GM19239 (cell line): ENCODE measurements at regions not wholly inside any gene's neighbourhood (a gene's known extent, or its start where the extent isn't known, plus 50 kb on each side); places are given as distances from the start of the nearest gene placed in this dataset.

ENCODE experiments used
- DNase-seq: peaks from one replicate; pipeline ENCODE4 v3.0.0; 2011; ENCODE audit warnings: low spot score; ENCODE audit not compliant: insufficient read length
- FAIRE-seq: peaks from 2 replicates; lab custom pipeline; 2011; peaks lifted over from hg19 to GRCh38; lab: Jason Lieb, UNC

DNA sequence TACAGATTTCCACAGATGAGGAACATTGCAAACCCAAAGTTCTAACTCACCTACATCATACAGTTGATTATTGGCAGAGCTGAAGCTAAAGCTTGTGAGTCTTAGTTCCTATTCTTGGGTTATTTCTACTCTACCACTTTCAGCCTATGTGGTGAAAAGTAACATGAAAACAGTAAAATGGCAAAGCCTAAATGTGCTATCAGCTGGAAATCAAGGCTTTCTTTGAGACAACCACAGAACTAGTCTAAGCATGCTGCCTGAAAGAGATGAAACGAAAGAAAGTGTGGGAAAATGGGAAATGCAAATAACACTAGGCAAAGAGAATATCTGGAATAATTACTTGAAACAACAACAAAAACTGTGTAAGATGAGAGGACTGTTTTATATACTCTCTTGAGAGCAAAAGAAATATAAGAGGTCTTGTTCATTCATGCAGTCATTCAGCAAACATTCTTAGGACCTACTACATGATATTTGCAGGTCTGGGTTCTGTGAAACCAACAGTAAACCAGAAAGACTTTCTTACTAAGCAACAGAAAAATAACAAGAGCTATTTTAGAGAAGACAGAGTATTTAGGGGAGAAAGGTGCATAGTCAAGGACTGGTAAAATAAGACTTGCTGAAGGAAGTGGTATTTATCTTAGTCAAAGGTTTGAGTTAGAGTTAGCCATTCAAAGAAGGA is 437.1 kb downstream of the HTR7 start:
- DNase-seq = no peak
- FAIRE-seq = no peak

DNA sequence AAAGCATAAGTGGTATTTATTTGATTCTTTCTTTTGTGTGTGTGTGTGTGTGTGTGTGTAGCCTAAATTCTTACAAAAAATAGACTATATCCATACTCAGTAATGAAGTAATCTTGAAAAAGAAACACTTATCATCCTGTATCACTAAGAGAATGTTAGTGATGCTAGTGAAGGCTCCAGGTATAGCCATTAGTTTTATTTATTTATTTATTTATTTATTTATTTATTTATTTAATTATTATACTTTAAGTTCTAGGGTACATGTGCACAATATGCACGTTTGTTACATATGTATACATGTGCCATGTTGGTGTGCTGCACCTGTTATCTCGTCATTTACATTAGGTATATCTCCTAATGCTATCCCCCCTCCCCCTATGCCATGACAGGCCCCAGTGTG is 436.0 kb downstream of the HTR7 start:
- FAIRE-seq (no peak), DNase-seq (no peak)

DNA sequence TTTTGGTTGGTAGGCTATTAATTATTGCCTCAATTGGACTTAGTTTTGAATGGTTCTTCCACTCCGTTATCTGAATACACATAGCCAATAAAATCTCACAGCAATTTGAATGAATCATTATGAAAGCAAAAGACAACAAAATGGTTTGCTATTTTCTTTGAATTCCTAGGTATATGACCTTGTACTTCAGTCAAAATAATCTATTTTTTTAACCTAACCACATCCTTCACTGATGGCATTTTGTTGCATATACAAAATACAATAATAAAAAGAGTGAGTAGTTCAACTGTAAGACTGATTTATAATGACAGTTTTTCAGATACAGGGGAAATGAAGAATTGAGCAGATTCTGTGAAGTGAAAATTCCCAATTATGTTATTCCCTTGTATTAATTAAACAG is 433.1 kb downstream of the HTR7 start:
- no peak for FAIRE-seq
- no peak for DNase-seq

DNA sequence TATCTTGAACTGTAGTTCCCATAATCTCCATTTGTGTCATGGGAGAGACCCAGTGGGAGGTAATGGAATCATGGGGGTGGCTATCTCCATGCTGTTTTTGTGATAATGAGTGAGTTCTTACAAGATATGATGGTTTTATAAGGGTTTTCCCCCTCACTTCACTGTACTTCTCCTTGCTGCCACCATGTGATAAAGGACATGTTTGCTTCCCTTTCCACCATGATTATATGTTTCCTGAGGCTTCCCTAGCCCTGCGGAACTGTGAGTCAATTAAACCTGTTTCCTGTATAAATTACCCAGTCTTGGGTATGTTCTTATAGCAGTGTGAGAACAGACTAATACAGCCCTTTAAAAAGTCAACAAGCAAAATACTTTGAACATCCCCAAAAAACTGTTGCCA is 427.7 kb downstream of the HTR7 start:
- DNase-seq = no peak
- no peak for FAIRE-seq

DNA sequence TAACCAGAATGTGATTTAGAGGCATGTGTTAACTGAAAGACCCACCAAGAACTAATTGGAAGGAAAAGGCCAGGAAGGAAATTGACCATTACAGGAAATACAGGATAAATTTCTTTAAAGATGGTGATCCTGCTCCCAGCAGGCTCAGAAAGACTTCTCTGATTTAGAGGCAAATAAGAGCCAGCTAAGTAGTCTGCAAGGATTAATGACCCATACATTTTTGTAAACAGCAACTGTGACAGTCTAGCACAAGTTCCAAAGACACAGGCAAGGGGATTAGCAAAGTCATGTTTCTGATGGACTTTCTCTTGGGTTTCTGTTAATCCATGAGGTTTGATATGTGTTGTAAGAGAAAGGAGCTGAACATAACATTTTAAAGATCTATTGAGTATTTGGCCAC is 425.0 kb downstream of the HTR7 start:
- DNase-seq = no peak
- no peak for FAIRE-seq

DNA sequence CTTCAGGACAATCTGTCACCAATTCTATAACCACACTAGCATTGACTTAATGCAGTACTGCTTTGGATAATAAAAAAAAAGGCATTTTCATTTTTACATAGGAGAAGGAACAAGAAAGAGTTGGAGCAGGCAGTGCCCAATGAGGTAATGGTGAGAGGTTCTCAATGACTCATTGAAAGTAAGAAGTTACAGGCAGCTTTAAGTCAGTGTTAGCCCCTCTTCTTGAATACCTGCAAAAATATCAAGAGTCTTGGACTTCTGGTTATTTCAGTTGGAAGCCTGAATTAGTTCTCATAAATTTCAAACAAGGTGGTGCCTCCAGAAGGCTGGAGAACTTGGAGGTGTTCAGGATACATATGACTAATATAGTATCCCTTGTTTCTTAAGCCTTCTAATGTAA is 422.5 kb downstream of the HTR7 start:
- no peak for FAIRE-seq
- DNase-seq = no peak

DNA sequence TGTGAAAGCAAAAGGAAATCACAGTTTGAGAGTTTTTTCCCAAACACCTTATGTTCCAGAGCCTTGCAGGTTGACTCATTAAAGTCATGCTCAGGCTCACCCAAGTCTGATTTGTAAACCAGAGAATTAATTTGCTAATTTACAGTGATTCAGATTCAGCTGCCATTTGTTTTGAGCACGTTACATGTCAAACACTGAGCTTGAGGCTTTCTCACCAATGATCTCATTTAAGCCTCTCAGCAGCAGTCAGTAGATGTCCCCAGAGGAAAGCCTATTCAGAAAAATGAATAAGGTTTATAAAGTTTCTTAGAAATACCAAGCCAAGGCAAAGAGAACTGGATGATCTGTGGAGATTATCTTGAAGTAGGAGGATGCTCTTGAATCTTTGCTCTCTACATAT is 420.4 kb downstream of the HTR7 start:
- no peak for DNase-seq
- FAIRE-seq = no peak

DNA sequence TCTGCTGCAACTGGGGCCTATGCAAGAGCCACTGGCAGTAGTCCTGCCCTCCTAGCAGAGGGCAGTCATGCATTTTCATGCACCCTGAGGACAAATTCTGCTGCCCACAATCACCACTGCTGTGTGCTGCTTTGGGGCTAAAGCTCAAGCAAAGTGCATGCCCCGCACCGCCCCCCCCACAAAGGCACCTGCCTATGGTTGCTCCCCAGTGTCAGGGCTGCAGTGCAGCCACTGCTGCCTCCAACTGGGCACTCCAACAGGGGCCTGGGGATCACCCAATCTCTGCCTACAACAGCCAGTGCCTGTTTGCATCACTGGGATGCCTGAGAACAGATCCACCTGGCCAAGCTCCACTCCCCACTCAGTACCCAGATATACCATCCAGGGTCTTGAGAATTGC is 417.0 kb downstream of the HTR7 start:
- no peak for DNase-seq
- FAIRE-seq = no peak

DNA sequence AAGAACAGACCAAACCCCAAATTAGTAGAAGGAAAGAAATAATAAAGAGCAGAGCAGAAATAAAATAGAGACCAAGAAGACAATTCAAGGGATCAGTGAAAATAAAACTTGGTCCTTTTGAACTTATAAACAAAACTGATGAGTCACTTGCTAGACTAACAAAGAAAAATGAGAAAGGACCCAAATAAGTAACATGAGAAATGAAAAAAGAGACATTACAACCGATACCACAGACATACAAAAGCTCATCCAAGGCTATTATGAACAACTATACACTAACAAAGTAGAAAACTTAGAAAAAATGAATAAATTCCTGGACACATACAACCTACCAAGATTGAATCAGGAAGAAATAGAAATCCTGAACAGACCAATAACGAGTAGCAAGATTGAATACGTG is 414.5 kb downstream of the HTR7 start:
- no peak for FAIRE-seq
- DNase-seq = no peak

DNA sequence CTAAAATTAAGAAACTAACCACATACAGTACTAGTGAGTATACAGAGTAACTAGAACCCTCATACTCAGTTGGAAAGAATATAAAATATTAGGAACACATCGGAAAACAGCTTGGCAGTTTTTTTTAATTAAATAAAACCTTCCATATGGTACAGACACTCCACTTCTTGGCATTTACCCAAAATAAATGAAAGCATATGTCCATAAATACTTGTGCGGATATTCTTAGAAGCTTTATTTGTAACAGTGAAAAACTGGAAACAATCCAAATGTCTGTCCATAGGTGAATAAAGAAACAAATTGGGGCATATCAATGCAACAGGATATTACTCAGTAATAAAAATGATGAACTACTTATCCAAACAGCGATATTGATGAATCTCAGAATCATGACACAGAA is 410.0 kb downstream of the HTR7 start:
- no peak for DNase-seq

DNA sequence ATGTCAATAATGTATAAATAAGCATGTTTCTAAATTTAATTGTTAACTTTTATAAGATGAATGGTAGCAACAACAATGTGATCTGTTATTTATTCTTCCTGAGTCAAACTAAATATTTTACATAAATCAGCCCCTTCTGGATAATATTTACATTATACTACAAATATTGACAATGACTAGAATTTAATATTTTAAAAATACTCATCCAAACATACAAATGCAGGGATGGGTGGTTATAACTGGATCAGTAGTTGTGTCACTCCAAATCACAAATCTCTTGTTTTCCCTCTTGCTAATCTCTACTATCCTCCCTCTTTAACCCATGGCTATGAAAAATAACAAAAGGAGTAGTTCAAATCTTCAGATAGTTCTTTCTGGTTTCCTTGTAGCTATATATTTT is 407.0 kb downstream of the HTR7 start:
- FAIRE-seq (no peak), DNase-seq (no peak)

More for the DNA sequence above, 410.0 kb downstream of the HTR7 start:
- no peak for FAIRE-seq

DNA sequence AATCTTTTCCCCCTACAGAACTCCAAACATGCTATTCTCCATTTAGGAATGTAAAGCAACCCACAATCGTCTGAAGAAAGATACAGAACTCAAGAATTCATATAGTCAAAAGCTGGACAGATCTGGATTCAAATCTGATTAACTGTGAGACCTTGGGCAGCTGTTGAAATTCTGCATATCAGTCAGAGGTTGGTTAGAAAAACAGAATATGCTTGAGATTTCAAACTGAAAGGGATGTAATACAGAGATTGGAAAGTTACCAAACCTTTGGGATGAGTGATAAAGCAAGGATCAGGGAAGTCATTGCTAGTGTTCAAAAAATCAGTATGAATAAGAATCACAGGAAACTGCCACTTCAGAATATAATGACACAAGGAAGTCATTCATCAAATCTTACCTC is 406.6 kb downstream of the HTR7 start:
- FAIRE-seq (no peak), DNase-seq (no peak)

DNA sequence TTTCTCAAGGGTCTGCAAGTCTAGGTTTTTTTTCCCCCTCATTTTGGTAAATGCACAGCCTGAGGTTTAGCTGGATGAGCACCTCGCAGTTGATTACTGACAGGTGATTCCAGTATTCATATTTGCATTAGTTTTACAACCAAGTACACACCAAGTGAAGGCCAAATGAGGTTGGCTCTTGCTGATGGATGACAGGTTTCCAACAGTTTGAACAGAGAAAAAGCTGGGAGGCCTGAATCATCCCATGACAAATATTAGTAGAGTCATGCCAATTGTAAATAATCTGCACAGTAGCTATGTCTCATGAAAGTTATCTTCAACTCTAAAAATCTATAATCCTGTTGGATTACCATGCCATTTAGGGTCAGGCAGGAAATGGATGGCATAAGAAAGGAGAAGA is 399.8 kb downstream of the HTR7 start:
- FAIRE-seq = no peak

DNA sequence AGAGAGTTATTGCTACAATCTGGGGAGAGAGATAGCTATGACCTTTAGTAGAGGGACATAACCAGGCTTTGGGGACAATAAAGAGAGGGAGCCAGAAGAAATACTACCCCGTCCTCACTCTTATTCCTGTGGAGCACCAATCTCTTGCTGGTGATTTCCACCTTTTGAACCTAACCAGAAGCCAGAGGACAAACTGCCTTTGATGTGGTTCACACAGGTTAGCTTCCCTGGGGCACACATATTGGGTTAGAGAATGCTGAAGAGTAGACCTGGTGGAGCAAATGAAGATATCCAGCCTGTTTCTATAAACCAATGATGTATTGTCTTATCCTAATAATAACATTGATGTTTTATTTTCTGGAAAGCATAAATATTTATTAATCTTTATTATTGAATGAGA is 399.3 kb downstream of the HTR7 start:
- no peak for FAIRE-seq
- no peak for DNase-seq

More for the DNA sequence above, 399.8 kb downstream of the HTR7 start:
- DNase-seq = no peak

DNA sequence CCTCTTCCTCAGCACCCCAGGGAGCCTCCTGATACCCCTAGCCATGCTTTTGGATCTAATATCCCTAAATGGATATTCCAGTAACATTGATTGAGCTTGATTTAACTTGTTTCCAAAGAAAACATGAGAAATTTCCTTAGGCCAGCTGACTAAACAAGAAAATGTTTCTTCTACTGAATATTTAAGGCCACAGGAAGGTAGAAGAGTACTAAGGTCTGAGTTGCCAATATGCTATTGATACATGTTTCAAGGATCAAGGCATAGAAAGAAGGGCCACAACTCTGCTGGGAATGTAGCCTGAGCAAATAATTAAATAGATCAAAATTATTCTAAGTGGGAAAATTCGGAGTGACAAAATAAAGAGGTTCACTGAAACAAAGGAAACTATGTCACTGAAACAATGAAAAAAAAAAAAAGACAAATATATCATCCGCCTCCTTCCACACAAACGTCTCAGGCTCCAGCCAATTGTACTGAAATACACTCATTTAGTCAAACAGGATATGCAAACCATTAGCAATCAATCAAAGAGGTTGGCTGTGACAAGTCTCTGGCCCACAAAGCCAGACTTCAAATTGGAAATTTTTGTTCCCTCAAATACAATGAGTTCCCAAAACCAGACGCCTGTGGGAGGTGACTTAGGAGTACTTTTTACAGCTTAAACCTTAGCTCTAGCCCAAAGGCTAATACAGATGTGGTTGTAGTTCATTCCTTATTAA is 396.2 kb downstream of the HTR7 start:
- DNase-seq (no peak), FAIRE-seq (no peak)

DNA sequence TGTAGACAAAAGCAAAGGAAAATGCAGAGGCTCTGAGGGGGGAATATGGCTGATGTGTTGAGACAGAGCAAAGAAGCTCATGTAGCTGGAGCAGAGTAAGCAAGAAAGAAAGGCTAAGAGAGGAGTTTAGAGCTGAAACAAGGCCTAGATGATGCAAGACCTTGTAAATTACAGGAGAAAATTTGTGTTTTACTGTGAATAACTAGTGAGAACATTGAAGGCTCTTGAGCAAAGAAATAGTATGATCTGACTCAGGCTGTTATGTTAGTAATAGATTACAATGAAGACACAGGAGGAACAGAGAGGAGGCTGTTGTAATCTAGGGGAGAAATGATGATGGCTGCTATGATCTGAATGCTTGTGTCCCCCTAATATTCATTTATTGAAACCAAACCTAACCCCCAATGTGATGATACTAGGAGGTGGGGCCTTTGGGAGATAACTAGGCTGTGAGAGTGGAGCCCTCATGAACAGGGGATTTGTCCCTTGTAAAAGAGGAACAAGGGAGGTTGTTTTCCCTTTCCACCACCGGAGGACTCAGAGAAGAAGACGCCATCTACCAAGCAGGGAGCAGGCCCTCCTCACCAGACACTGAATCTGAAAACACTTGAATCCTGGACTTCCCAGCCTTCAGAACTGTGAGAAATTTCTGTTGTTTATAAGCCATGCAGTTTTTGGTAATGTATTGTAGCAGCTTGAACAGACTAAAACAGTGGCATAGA is 394.9 kb downstream of the HTR7 start:
- FAIRE-seq (no peak), DNase-seq (no peak)

DNA sequence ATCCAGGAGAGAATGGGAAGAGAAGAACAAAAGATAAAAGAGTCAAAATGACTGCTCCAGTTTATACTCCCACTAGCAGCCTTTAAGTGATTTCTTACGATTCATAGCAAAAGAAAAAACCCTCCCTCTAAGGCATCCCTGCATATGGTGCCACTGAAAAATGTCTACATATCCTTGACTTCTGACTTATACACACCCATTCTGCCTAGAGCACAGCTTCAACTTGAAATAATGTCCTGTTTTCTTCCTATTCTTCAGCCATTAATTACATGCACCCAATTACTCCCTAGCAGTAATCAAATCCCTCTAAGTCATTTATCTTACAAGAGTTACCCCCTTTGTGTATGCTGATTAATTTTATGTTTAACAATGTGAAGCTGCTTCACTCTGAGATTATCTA is 393.5 kb downstream of the HTR7 start:
- no peak for DNase-seq
- no peak for FAIRE-seq

DNA sequence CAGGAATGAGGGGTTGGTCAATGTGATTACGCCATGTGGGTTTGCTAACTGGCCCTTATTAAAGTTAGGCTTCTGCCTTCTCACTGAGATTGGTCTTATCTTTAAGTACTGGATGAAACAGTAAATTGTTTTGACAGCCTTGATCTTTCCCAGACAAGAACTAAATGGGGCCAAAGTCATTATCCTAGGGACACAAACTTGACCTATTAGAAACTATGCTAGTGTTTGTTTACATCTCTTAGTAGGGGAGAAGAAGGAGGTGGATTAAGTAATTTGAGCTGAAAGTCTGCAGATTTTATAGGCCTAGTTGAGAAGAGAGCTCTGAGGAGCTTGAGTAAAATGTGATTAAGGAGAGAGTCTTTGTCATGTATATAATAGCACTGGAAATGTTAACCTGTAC is 386.9 kb downstream of the HTR7 start:
- DNase-seq (no peak), FAIRE-seq (no peak)

DNA sequence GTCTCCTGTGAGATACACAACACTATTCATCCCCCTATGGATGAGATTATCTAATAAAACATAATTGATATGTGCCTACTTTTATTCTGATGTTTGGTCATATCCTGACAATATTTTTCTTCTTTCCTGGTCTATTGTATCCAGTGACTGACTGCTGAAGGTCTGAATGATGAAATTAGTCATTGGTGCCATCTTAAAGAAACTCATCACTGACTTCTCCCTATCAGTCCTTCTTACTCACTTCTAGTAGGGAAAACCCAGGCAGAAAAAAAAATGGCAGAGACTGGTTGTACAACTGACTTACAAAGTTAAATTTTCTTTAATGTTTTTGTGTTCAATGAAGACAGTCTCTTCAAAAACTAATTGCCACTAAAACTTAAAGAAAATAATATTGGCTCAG is 377.4 kb downstream of the HTR7 start:
- FAIRE-seq = no peak

DNA sequence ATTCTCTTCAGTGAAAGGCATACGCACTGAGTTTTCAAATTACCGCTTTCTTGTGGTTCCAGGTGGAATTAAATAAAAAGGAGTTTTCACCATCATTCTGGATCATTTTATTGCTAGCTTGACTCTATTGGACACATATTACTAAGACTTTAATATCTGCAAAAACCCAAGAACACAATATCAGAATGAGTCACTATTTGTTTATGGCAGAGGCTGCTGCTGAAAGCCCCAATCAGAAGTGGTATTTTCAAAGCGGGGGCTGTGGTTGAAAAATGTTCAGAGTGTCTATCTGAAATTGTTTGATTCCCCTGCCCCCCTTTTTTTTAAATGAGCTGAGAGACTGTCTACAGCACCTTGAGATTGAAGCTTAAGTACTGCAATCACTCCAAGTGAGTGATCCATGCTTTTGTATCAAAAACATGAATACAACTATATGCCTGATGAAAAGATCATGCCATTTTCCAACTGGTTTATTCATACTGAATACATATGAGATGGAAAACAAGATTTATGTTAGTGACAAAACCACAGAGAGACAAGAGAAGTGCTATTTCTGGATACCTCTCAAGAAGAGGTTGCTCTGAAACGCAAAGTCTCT is 376.4 kb downstream of the HTR7 start:
- DNase-seq = no peak
- no peak for FAIRE-seq

More for the DNA sequence above, 377.4 kb downstream of the HTR7 start:
- DNase-seq = no peak

DNA sequence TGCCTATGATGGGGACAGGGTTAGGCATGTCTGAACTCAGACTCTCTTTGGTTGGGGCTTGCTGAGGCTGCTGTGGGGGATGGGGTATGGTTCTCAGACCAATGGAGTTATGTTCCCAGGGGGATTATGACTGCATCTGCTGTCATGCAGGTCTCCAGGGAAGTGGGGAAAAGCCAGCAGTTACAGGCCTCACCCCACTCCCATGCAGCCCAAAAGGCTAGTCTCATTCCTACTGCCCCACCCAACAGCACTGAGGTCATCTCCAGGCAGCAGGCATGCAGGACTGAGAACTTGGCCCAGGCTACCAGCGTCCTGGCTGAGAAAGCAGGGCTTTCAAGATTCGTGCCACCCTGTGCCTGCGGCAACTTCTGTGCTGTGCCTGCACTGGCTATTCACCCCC is 373.3 kb downstream of the HTR7 start:
- DNase-seq = no peak
- FAIRE-seq = no peak
